ENCODE measurements at regions not wholly inside any gene's neighbourhood (a gene's known extent, or its start where the extent isn't known, plus 50 kb on each side); places are given as distances from the start of the nearest gene placed in this dataset.

- DNase-seq (ENCODE audit: low spot score): no peak
These were observed 126.5 kb downstream of the GPAM start for GRCh38 chr10:112057072-112057471.

GRCh38 chr10:112059220-112059619, 124.3 kb downstream of the GPAM start:
- DNase-seq (ENCODE audit: low spot score): no peak

- DNase-seq (ENCODE audit: low spot score): no peak
These were observed 111.9 kb downstream of the GPAM start for GRCh38 chr10:112071596-112072133.

GRCh38 chr10:112078003-112078402, 105.6 kb downstream of the GPAM start:
- no peak for DNase-seq (ENCODE audit: low spot score)

- DNase-seq (ENCODE audit: low spot score): no peak
These were observed 103.3 kb downstream of the GPAM start for GRCh38 chr10:112080231-112080630.

GRCh38 chr10:112082120-112082519, 101.4 kb downstream of the GPAM start:
- DNase-seq (ENCODE audit: low spot score): no peak

- DNase-seq (ENCODE audit: low spot score): no peak
These were observed 100.1 kb downstream of the GPAM start for GRCh38 chr10:112083472-112083871.

GRCh38 chr10:112087953-112088456, 95.6 kb downstream of the GPAM start:
- DNase-seq (ENCODE audit: low spot score): no peak

GRCh38 chr10:112091703-112092102, 91.9 kb downstream of the GPAM start:
- no peak for DNase-seq (ENCODE audit: low spot score)

- DNase-seq (ENCODE audit: low spot score): no peak
These were observed 91.0 kb downstream of the GPAM start for GRCh38 chr10:112092519-112092918.

GRCh38 chr10:112094984-112095383, 88.6 kb downstream of the GPAM start:
- DNase-seq (ENCODE audit: low spot score): no peak

GRCh38 chr10:112095731-112096130, 87.8 kb downstream of the GPAM start:
- no peak for DNase-seq (ENCODE audit: low spot score)

- DNase-seq (ENCODE audit: low spot score): no peak
These were observed 84.9 kb downstream of the GPAM start for GRCh38 chr10:112098682-112099081.
